Endothelial cell of umbilical vein (primary cell): ENCODE measurements at regions not wholly inside any gene's neighbourhood (a gene's known extent, or its start where the extent isn't known, plus 50 kb on each side); places are given as distances from the start of the nearest gene placed in this dataset.

ENCODE experiments used
- BruUV-seq: library from RNA; stranded (reverse); fragments of 400-500 nt; replicated peaks from 2 replicates; lab custom pipeline; 2021; lab: Mats Ljungman, UMichigan
- CTCF ChIA-PET: fragments of 300-600, 350-600 bp; sonication (Branson Sonifier 250); formaldehyde crosslinking; loops from one replicate; lab custom pipeline; 2021; ENCODE audit warnings: antibody characterized with exemption, inconsistent platforms; lab: Charles Lee
- POLR2A ChIA-PET: fragments of 300-600, 350-600 bp; sonication (Branson Sonifier 250); formaldehyde crosslinking; loops from one replicate; lab custom pipeline; 2021; ENCODE audit warnings: antibody characterized with exemption, inconsistent platforms; lab: Charles Lee
- DNase-seq: peaks from one replicate; pipeline ENCODE4 v3.0.0-alpha.2; 2011; ENCODE audit warnings: low read depth, low spot score
- FAIRE-seq: peaks from 2 replicates; lab custom pipeline; 2011; peaks lifted over from hg19 to GRCh38; lab: Jason Lieb, UNC
- H2AFZ ChIP-seq: 2 replicates; pipeline ENCODE4 v1.6.0; 2012; ENCODE audit warnings: low read depth, low read length, control low read depth, inconsistent platforms
- H3K27ac ChIP-seq: 2 replicates; pipeline ENCODE4 v1.5.1; 2011; ENCODE audit warnings: low read depth, mild to moderate bottlenecking, control low read depth, low read length, moderate library complexity; ENCODE audit not compliant: insufficient read depth
- H3K27me3 ChIP-seq, 2 experiments: 2 replicates each; pipeline versions ENCODE4 v1.6.0 to v1.6.1; 2011; ENCODE audit warnings: low read length in 2 of 2, mixed read lengths in 1 of 2; ENCODE audit not compliant: control insufficient read depth in 2 of 2, insufficient read depth in 2 of 2
- H3K36me3 ChIP-seq, 2 experiments: 2 replicates in 1 of 2; 3 replicates in 1 of 2; pipeline ENCODE4 v1.5.1; 2011; ENCODE audit warnings: low read length in 2 of 2, mild to moderate bottlenecking in 1 of 2, moderate library complexity in 1 of 2; ENCODE audit not compliant: control insufficient read depth in 2 of 2, insufficient read depth in 2 of 2; ENCODE audit errors: extremely low read depth in 1 of 2
- H3K4me1 ChIP-seq: 3 replicates; pipeline ENCODE4 v1.5.1; 2011; ENCODE audit warnings: mild to moderate bottlenecking, low read length; ENCODE audit not compliant: control insufficient read depth, insufficient read depth; ENCODE audit errors: extremely low read depth
- H3K4me2 ChIP-seq: 2 replicates; pipeline ENCODE4 v1.6.1; 2011; ENCODE audit warnings: low read length, control low read depth, mixed read lengths; ENCODE audit not compliant: insufficient read depth
- H3K4me3 ChIP-seq, 3 experiments: fragments of 200-600 bp in 1 of 3; sonication (generic), shearing (Covaris generic) in 1 of 3; replicated peaks in 1 of 3; 2 replicates each; pipeline ENCODE4 v1.5.1; 2011 to 2016; ENCODE audit warnings: control low read depth in 3 of 3, low read length in 3 of 3, mild to moderate bottlenecking in 2 of 3, inconsistent platforms in 1 of 3, low read depth in 1 of 3, moderate library complexity in 1 of 3; ENCODE audit not compliant: insufficient read depth in 1 of 3
- H3K79me2 ChIP-seq: 2 replicates; pipeline ENCODE4 v1.6.0; 2012; ENCODE audit warnings: low read length, inconsistent platforms; ENCODE audit not compliant: control insufficient read depth, insufficient read depth
- H3K9ac ChIP-seq: replicated peaks from 2 replicates; pipeline ENCODE3; 2011; ENCODE audit warnings: low read length, control low read depth; ENCODE audit not compliant: insufficient read depth; ENCODE audit errors: extremely low read depth
- H3K9me1 ChIP-seq: replicated peaks from 3 replicates; pipeline ENCODE4 v1.6.0; 2011; ENCODE audit warnings: mild to moderate bottlenecking, low read length; ENCODE audit not compliant: control insufficient read depth, insufficient read depth; ENCODE audit errors: extremely low read depth
- H3K9me3 ChIP-seq: replicated peaks from 2 replicates; pipeline ENCODE4 v1.5.1; 2012; ENCODE audit warnings: low read length, inconsistent platforms; ENCODE audit not compliant: control insufficient read depth, insufficient read depth
- H4K20me1 ChIP-seq: replicated peaks from 2 replicates; pipeline ENCODE3; 2011; ENCODE audit warnings: mild to moderate bottlenecking, low read length; ENCODE audit not compliant: control insufficient read depth, insufficient read depth; ENCODE audit errors: extremely low read depth
- EZH2 ChIP-seq: IDR thresholded peaks from 2 replicates; pipeline ENCODE4 v1.6.1; 2012; ENCODE audit warnings: borderline replicate concordance, low read depth, mild to moderate bottlenecking, moderate library complexity, low read length, inconsistent platforms; ENCODE audit not compliant: severe bottlenecking
- FOS ChIP-seq: IDR thresholded peaks from 2 replicates; pipeline ENCODE4 v1.6.1; 2011; ENCODE audit warnings: mild to moderate bottlenecking, low read length, moderate library complexity, borderline replicate concordance; ENCODE audit not compliant: insufficient read depth
- GATA2 ChIP-seq: IDR thresholded peaks from 2 replicates; pipeline ENCODE4 v1.7.0; 2011; ENCODE audit warnings: low read depth, mild to moderate bottlenecking, moderate library complexity, mixed read lengths, low read length; ENCODE audit not compliant: insufficient read length, insufficient read depth
- JUN ChIP-seq: IDR thresholded peaks from 2 replicates; pipeline ENCODE4 v1.6.1; 2011; ENCODE audit warnings: borderline replicate concordance, low read depth; ENCODE audit not compliant: insufficient read length, insufficient read depth
- MYC ChIP-seq: IDR thresholded peaks from one replicate; pipeline ENCODE4 v1.6.1; 2011; ENCODE audit warnings: mild to moderate bottlenecking, low read depth, low read length
- POLR2A ChIP-seq: IDR thresholded peaks from 2 replicates; pipeline ENCODE4 v1.6.1; 2012; ENCODE audit warnings: low read depth, mild to moderate bottlenecking, control low read depth, low read length
- POLR2AphosphoS5 ChIP-seq: IDR thresholded peaks from 2 replicates; pipeline ENCODE4 v1.6.1; 2012; ENCODE audit warnings: low read depth, mild to moderate bottlenecking, control low read depth, low read length, moderate library complexity; ENCODE audit not compliant: insufficient read depth
- dilution Hi-C: fragments of 300-500 bp; cut with MboI; formaldehyde crosslinking; loops from one replicate; pipeline ENCODE4 v1.15.0; 2019; ENCODE audit warnings: low sequenced_read_pairs; ENCODE audit not compliant: extremely low pct_ligation_motif_present
- intact Hi-C: fragments of 100-400 bp; cut with micrococcal nuclease; formaldehyde crosslinking; loops from one replicate; pipeline ENCODE4 v1.10.0; 2022
- TF ChIP-seq, protein P1 (sequence below): IDR thresholded peaks from 2 replicates; pipeline ENCODE4 v1.6.1; 2011; ENCODE audit not compliant: insufficient read depth, insufficient read length
- TF ChIP-seq, protein P2 (sequence below), 2 donors: IDR thresholded peaks; 1 replicate in 1 of 2; 2 replicates in 1 of 2; pipeline ENCODE4 v1.5.1; 2011; ENCODE audit warnings: low read length in 2 of 2, mild to moderate bottlenecking in 2 of 2, moderate library complexity in 2 of 2, control low read depth in 1 of 2, inconsistent platforms in 1 of 2, low read depth in 1 of 2; ENCODE audit not compliant: insufficient read depth in 1 of 2; ENCODE audit errors: extremely low read depth in 1 of 2

DNA sequence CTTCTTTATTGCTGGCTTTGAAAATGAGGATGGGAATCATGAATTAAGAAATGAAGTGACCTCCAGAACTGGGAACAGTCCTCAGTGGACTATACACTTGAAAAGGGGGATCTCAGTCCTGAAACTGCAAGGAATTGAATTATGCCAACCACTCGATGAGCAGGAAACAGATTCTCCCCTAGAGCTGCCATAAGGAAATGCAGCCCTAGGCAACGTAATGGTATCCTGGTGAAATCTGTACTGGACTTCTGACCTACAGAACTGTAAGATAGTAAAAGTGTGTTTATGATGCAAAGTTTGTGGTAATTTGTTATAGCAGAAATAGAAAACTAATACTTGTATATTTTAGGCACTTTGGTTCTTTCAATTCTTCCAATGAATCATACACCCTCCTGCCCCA, 236.4 kb upstream of the TAC1 start:
- H2AFZ ChIP-seq, result no peak overlapping the region
- CTCF ChIA-PET, result no interaction called here
- dilution Hi-C loops (no loop called here), intact Hi-C loops (no loop called here)
- H3K27me3 ChIP-seq, result no peaks in the 10 kb centered on the region
- DNase-seq (no peak), FAIRE-seq (no peak)
- no peaks in the 10 kb centered on the region for H3K4me1 ChIP-seq
- no peak overlapping the region for H3K4me2 ChIP-seq
- H3K9me3 ChIP-seq, result peaks cover 6% of the 10 kb centered on the region
- TF ChIP-seq, protein P1, sequence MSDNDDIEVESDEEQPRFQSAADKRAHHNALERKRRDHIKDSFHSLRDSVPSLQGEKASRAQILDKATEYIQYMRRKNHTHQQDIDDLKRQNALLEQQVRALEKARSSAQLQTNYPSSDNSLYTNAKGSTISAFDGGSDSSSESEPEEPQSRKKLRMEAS, result no peak
- TF ChIP-seq POLR2A (no peak), JUN (no peak), POLR2AphosphoS5 (no peak), MYC (no peak), GATA2 (no peak), FOS (no peak), EZH2 (no peak)
- TF ChIP-seq, protein P2, sequence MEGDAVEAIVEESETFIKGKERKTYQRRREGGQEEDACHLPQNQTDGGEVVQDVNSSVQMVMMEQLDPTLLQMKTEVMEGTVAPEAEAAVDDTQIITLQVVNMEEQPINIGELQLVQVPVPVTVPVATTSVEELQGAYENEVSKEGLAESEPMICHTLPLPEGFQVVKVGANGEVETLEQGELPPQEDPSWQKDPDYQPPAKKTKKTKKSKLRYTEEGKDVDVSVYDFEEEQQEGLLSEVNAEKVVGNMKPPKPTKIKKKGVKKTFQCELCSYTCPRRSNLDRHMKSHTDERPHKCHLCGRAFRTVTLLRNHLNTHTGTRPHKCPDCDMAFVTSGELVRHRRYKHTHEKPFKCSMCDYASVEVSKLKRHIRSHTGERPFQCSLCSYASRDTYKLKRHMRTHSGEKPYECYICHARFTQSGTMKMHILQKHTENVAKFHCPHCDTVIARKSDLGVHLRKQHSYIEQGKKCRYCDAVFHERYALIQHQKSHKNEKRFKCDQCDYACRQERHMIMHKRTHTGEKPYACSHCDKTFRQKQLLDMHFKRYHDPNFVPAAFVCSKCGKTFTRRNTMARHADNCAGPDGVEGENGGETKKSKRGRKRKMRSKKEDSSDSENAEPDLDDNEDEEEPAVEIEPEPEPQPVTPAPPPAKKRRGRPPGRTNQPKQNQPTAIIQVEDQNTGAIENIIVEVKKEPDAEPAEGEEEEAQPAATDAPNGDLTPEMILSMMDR (IDR thresholded peaks at IDR 0.05; ENCODE audit: extremely low read depth in 1 of 2, insufficient read depth in 1 of 2, low read depth in 1 of 2, low read length in 2 of 2), result no peak
- H3K9me1 ChIP-seq, result no peaks in the 10 kb centered on the region
- H4K20me1 ChIP-seq, result no peaks in the 10 kb centered on the region
- no TSS peak for BruUV-seq
- H3K36me3 ChIP-seq, result no peaks in the 10 kb centered on the region
- H3K9ac ChIP-seq, result no peak overlapping the region
- POLR2A ChIA-PET, result no interaction called here
- no peak overlapping the region for H3K27ac ChIP-seq
- H3K4me3 ChIP-seq, result no peak overlapping the region
- no peaks in the 10 kb centered on the region for H3K79me2 ChIP-seq
